ENCODE measurements at regions not wholly inside any gene's neighbourhood (a gene's known extent, or its start where the extent isn't known, plus 50 kb on each side); places are given as distances from the start of the nearest gene placed in this dataset.

DNA sequence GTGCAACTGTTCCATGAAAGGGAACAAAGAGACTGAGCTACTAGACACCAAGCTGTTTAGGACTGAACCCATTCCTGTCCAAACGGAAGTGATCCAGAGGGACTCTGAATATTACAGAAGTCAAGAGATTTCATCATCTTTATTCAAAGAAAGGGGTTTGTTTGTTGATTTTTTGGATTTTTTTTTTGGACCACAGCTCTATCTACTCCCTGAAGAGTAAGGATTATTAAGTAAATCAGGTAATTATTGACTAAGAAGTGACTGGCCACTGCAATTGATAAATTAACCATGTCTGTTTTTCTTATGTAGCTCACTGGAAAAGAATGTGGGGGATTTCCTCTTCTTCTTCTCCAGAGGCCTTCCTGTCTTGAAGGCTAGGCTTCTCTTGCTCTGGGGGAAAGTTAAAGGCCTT is 146.6 kb upstream of the TPM1 start:
- H3K4me3 ChIP-seq (ENCODE audit: low read length in 2 of 2) = no peak overlapping the region
- H3K9me3 ChIP-seq (ENCODE audit: control insufficient read depth in 2 of 2, low read length in 2 of 2) = no peaks in the 10 kb centered on the region
- no peaks in the 10 kb centered on the region for H3K36me3 ChIP-seq (ENCODE audit: control insufficient read depth in 2 of 2, insufficient read depth in 2 of 2, low read length in 2 of 2)
- H3K4me1 ChIP-seq (ENCODE audit: control insufficient read depth in 2 of 2, insufficient read depth in 2 of 2, low read length in 2 of 2) = peaks cover 9 to 19% of the 10 kb centered on the region in 2 donors
- no peak overlapping the region for H3K9ac ChIP-seq (ENCODE audit: low read depth in 1 of 2, low read length in 2 of 2)
- peak overlapping the region; percentile 32 to 38 for H3K27ac ChIP-seq (ENCODE audit: low read depth in 2 of 2, low read length in 2 of 2)
- no peaks in the 10 kb centered on the region for H3K27me3 ChIP-seq (ENCODE audit: control insufficient read depth in 2 of 2, insufficient read depth in 2 of 2, low read length in 2 of 2)

DNA sequence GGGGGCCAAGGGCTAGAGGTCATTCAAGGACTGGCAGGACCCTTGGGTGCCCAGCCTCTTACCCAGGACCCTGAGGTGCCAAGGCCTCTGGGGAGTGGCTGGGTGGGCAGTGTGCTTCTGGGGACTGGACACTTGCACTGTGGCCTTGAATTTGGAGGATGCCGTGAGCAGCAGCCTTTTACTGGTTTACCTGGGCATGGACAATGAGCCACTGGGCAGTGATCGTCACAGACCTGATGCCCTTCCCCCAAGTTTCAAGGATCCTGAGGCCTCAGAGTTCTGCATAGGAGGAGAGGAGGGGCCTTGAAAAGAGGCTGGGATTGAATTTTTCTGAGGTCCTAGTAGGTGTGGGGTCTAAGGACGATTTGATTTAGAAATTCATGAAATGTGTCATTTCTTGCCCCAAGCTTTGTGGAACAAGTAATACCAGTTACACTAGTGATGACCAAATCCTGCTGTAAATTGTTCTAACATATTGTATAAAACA is 146.1 kb upstream of the TPM1 start:
- Histone ChIP-seq H3K4me1 (ENCODE audit: control insufficient read depth in 2 of 2, insufficient read depth in 2 of 2, low read length in 2 of 2) (peaks cover 9 to 19% of the 10 kb centered on the region in 2 donors), H3K9ac (ENCODE audit: low read depth in 1 of 2, low read length in 2 of 2) (peak overlapping the region; percentile 3 to 45), H3K4me3 (ENCODE audit: low read length in 2 of 2) (no peak overlapping the region), H3K36me3 (ENCODE audit: control insufficient read depth in 2 of 2, insufficient read depth in 2 of 2, low read length in 2 of 2) (no peaks in the 10 kb centered on the region), H3K27ac (ENCODE audit: low read depth in 2 of 2, low read length in 2 of 2) (peak overlapping the region; percentile 29 to 46), H3K27me3 (ENCODE audit: control insufficient read depth in 2 of 2, insufficient read depth in 2 of 2, low read length in 2 of 2) (no peaks in the 10 kb centered on the region), H3K9me3 (ENCODE audit: control insufficient read depth in 2 of 2, low read length in 2 of 2) (no peaks in the 10 kb centered on the region)

DNA sequence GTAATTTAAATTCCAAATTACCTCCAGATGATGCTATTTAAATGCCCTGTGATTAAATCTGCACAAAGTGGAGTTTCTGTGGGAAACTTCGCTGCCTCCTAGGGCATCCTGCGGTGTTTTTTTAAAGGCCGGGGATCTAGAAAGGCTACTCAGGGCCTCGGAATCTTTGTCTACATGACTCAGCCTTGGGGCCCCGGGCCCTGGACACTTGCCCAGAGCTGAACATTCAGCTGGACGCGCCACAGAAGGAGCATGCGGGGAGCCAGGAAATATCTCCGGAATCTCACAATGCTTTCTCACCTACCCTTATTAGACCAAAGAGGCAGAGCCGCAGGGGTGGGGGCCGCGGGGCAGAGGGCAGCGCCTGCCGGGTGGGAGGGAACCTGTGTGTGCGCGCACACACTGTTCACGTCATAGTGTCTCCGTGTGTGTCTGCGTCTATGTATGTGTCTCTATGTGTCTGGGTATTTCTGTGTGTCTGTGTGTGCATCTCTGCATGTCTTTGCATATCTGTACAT is 145.5 kb upstream of the TPM1 start:
- H3K36me3 ChIP-seq (ENCODE audit: control insufficient read depth in 2 of 2, insufficient read depth in 2 of 2, low read length in 2 of 2) = no peaks in the 10 kb centered on the region
- peak overlapping the region in 1 of 2 donors; percentile 45 for H3K9ac ChIP-seq (ENCODE audit: low read depth in 1 of 2, low read length in 2 of 2)
- H3K27ac ChIP-seq (ENCODE audit: low read depth in 2 of 2, low read length in 2 of 2) = peak overlapping the region; percentile 46 to 60
- H3K9me3 ChIP-seq (ENCODE audit: control insufficient read depth in 2 of 2, low read length in 2 of 2) = no peaks in the 10 kb centered on the region
- no peaks in the 10 kb centered on the region for H3K27me3 ChIP-seq (ENCODE audit: control insufficient read depth in 2 of 2, insufficient read depth in 2 of 2, low read length in 2 of 2)
- H3K4me3 ChIP-seq (ENCODE audit: low read length in 2 of 2) = no peak overlapping the region
- H3K4me1 ChIP-seq (ENCODE audit: control insufficient read depth in 2 of 2, insufficient read depth in 2 of 2, low read length in 2 of 2) = peaks cover 9 to 19% of the 10 kb centered on the region in 2 donors

DNA sequence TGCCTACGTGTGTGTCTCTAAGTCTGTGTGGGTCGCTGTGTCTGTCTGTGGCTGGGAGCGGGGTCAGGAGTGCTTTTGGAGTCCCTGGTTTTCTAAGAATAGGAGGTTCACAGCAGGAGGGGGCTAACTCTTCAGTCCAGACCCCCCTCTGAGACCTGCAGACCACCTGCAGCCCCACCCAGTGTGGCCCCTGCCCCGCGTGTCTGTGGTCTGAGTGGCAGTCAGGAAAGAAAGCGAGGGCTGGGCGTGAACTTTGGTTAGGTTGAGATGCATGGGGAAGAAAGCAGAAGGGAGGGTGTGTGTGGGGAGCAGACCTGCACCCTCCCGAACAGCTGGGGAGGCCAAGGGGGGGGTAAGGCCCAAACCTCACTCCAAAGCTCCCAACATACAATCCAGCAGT is 144.9 kb upstream of the TPM1 start:
- no peaks in the 10 kb centered on the region for H3K36me3 ChIP-seq (ENCODE audit: control insufficient read depth in 2 of 2, insufficient read depth in 2 of 2, low read length in 2 of 2)
- no peaks in the 10 kb centered on the region for H3K27me3 ChIP-seq (ENCODE audit: control insufficient read depth in 2 of 2, insufficient read depth in 2 of 2, low read length in 2 of 2)
- peak overlapping the region; percentile 30 to 60 for H3K27ac ChIP-seq (ENCODE audit: low read depth in 2 of 2, low read length in 2 of 2)
- peaks cover 9 to 19% of the 10 kb centered on the region in 2 donors for H3K4me1 ChIP-seq (ENCODE audit: control insufficient read depth in 2 of 2, insufficient read depth in 2 of 2, low read length in 2 of 2)
- H3K9ac ChIP-seq (ENCODE audit: low read depth in 1 of 2, low read length in 2 of 2) = peak overlapping the region in 1 of 2 donors; percentile 13
- H3K9me3 ChIP-seq (ENCODE audit: control insufficient read depth in 2 of 2, low read length in 2 of 2) = no peaks in the 10 kb centered on the region
- no peak overlapping the region for H3K4me3 ChIP-seq (ENCODE audit: low read length in 2 of 2)

DNA sequence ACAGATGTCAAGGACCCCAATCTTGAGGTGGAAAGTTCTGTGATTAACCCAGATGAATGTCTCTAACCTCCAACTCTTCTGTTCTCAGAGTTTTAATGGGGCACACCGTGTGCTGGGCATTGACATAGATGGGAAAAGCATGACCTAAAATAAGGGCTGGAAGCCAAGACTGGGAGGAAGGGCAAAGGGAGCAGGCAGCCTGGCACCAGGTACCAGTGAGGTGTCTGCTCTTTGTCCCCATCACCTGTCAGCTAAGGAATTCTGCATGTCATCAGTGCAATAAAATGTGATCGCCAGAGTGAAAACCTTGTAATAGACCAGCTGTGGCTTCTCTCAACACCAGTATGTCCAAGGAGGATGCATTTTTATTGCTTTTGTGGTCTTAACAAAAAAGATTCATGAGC is 143.5 kb upstream of the TPM1 start:
- Histone ChIP-seq H3K27me3 (ENCODE audit: control insufficient read depth in 2 of 2, insufficient read depth in 2 of 2, low read length in 2 of 2) (no peaks in the 10 kb centered on the region), H3K9ac (ENCODE audit: low read depth in 1 of 2, low read length in 2 of 2) (no peak overlapping the region), H3K4me3 (ENCODE audit: low read length in 2 of 2) (no peak overlapping the region), H3K4me1 (ENCODE audit: control insufficient read depth in 2 of 2, insufficient read depth in 2 of 2, low read length in 2 of 2) (peaks cover 9 to 19% of the 10 kb centered on the region in 2 donors), H3K27ac (ENCODE audit: low read depth in 2 of 2, low read length in 2 of 2) (peak overlapping the region in 1 of 2 donors; percentile 38), H3K36me3 (ENCODE audit: control insufficient read depth in 2 of 2, insufficient read depth in 2 of 2, low read length in 2 of 2) (no peaks in the 10 kb centered on the region), H3K9me3 (ENCODE audit: control insufficient read depth in 2 of 2, low read length in 2 of 2) (no peaks in the 10 kb centered on the region)

DNA sequence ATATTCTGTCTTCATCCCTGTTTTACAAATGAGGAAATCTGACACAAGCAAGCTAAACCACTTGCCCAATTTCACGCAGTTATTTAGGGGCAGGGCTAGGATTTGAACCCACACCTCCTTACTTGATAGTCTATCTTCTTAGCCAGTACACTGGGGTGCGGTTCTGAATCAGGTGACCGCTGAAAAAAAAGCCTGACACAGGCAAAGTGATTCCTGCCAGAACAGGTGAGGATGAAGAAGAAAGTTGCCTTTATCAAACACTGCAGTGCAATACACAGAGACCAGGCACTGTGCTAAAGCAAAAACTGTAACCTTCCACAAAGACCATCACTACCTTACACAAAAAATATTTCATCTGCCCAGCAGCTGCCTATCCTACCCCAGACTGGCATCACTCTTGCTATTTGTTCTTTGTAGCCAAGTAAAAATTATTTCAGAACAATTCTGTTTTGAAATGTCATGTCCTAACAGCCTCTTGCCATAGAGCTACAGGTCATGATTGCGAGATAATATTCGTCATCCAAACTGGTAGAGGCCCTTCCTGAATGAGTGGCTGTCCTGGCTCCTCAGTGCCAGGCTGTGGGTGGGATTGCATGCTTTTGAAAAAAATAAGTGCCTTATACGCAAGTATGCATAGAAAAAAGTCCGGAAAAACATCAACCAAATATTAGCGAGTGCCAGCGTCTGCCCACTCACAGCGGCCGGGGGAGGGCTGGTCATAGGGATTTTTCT is 142.3 kb upstream of the TPM1 start:
- H3K4me3 ChIP-seq (ENCODE audit: low read length in 2 of 2) = no peak overlapping the region
- no peaks in the 10 kb centered on the region for H3K36me3 ChIP-seq (ENCODE audit: control insufficient read depth in 2 of 2, insufficient read depth in 2 of 2, low read length in 2 of 2)
- H3K4me1 ChIP-seq (ENCODE audit: control insufficient read depth in 2 of 2, insufficient read depth in 2 of 2, low read length in 2 of 2) = peaks cover 9 to 19% of the 10 kb centered on the region in 2 donors
- no peaks in the 10 kb centered on the region for H3K9me3 ChIP-seq (ENCODE audit: control insufficient read depth in 2 of 2, low read length in 2 of 2)
- H3K27me3 ChIP-seq (ENCODE audit: control insufficient read depth in 2 of 2, insufficient read depth in 2 of 2, low read length in 2 of 2) = no peaks in the 10 kb centered on the region
- no peak overlapping the region for H3K9ac ChIP-seq (ENCODE audit: low read depth in 1 of 2, low read length in 2 of 2)
- H3K27ac ChIP-seq (ENCODE audit: low read depth in 2 of 2, low read length in 2 of 2) = no peak overlapping the region

DNA sequence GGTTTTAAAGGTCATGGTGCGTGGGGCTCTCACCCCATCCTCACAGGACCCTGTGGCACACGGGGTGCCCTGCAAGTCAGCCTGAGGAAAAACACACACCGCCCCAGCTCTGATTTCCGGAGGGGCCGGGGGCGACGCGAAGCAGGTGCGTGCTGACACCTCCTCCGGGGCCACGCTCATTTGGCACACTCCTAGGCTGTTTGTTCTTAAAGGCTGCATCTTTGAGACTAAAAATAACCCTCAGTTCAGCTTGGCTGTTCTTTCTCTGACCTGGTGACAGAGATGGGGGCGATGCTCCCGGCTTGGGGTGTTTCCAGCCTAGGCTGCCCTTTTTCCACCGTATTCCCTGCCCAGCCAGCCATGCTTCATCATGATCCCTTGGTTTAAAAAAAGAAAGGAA is 141.5 kb upstream of the TPM1 start:
- no peaks in the 10 kb centered on the region for H3K9me3 ChIP-seq (ENCODE audit: control insufficient read depth in 2 of 2, low read length in 2 of 2)
- no peaks in the 10 kb centered on the region for H3K36me3 ChIP-seq (ENCODE audit: control insufficient read depth in 2 of 2, insufficient read depth in 2 of 2, low read length in 2 of 2)
- H3K9ac ChIP-seq (ENCODE audit: low read depth in 1 of 2, low read length in 2 of 2) = no peak overlapping the region
- no peak overlapping the region for H3K27ac ChIP-seq (ENCODE audit: low read depth in 2 of 2, low read length in 2 of 2)
- peaks cover 9 to 19% of the 10 kb centered on the region in 2 donors for H3K4me1 ChIP-seq (ENCODE audit: control insufficient read depth in 2 of 2, insufficient read depth in 2 of 2, low read length in 2 of 2)
- no peaks in the 10 kb centered on the region for H3K27me3 ChIP-seq (ENCODE audit: control insufficient read depth in 2 of 2, insufficient read depth in 2 of 2, low read length in 2 of 2)
- H3K4me3 ChIP-seq (ENCODE audit: low read length in 2 of 2) = no peak overlapping the region

DNA sequence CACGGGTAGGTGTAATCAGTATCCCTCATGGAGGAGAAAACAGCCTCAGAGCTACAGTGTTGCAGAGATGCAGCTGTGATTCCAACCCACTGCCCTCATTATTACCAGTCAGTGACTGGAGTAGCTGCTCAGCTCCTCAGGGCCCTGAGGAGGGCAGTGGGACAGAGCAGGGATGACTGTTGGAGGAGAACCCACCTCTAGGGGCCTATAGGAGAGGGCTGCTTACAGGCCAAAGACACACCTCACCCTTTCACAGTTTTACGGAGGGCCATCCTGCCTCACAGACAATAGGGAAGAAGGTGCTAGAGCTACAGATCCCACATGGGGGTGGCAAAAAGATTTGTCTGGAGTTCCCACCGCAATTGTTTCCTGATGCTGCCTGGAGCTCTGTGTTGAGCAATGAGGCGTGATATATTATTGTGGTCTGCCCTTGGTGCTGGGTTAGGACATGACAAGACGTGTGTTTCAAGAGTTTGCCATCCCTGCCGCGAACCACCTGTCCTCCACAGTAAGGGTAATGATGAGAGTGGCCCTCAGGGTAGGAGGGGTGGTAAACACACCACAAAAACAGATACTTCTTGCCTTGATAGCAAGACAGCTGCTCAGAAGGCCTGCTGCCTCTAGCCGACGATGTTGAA is 140.5 kb upstream of the TPM1 start:
- Histone ChIP-seq H3K9ac (ENCODE audit: low read depth in 1 of 2, low read length in 2 of 2) (no peak overlapping the region), H3K27ac (ENCODE audit: low read depth in 2 of 2, low read length in 2 of 2) (no peak overlapping the region), H3K4me3 (ENCODE audit: low read length in 2 of 2) (no peak overlapping the region), H3K36me3 (ENCODE audit: control insufficient read depth in 2 of 2, insufficient read depth in 2 of 2, low read length in 2 of 2) (no peaks in the 10 kb centered on the region), H3K9me3 (ENCODE audit: control insufficient read depth in 2 of 2, low read length in 2 of 2) (no peaks in the 10 kb centered on the region), H3K27me3 (ENCODE audit: control insufficient read depth in 2 of 2, insufficient read depth in 2 of 2, low read length in 2 of 2) (no peaks in the 10 kb centered on the region), H3K4me1 (ENCODE audit: control insufficient read depth in 2 of 2, insufficient read depth in 2 of 2, low read length in 2 of 2) (peaks cover 5 to 11% of the 10 kb centered on the region in 2 donors)

DNA sequence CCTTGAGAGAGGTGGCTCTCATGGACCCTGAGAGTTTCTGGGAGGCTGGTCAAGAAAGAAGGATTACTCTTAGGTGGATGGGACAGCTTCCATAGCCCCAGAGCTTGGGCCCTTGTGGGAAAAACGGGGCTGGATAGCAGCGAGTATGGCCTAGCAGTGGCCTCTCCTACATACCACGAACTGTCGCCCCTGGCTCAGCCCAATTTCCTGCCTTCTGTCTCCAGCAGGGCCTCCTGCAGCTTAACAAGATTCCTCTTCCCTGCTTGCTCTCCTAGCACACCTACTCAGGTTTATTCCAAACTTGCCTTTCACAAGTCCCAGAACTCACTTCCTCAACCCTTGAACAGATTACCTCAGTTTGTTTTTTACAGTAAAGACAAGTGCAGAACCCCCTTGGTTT is 139.7 kb upstream of the TPM1 start:
- H3K4me3 ChIP-seq (ENCODE audit: low read length in 2 of 2) = no peak overlapping the region
- no peaks in the 10 kb centered on the region for H3K9me3 ChIP-seq (ENCODE audit: control insufficient read depth in 2 of 2, low read length in 2 of 2)
- no peaks in the 10 kb centered on the region for H3K27me3 ChIP-seq (ENCODE audit: control insufficient read depth in 2 of 2, insufficient read depth in 2 of 2, low read length in 2 of 2)
- H3K36me3 ChIP-seq (ENCODE audit: control insufficient read depth in 2 of 2, insufficient read depth in 2 of 2, low read length in 2 of 2) = no peaks in the 10 kb centered on the region
- H3K27ac ChIP-seq (ENCODE audit: low read depth in 2 of 2, low read length in 2 of 2) = no peak overlapping the region
- H3K9ac ChIP-seq (ENCODE audit: low read depth in 1 of 2, low read length in 2 of 2) = no peak overlapping the region
- peaks cover 0 to 4% of the 10 kb centered on the region in 2 donors for H3K4me1 ChIP-seq (ENCODE audit: control insufficient read depth in 2 of 2, insufficient read depth in 2 of 2, low read length in 2 of 2)

DNA sequence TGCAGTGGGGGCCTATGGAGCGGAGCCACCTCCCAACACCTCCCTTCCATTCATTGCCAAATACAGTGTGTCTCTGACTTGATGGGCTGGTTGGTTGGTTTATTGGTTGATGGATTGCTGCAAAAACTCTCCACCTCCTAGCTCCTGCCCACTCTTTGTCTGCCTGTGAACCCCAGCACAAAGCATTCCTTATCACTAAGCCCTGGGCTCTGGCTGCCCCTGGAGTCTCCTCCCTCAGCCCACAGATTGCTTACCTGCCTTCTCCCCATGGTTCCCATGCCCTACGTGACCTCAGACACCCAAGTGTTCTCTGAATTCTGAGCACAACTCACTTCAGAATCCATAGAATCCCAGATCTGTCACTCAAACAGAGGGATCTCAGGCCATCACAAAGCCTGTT is 139.1 kb upstream of the TPM1 start:
- Histone ChIP-seq H3K9ac (ENCODE audit: low read depth in 1 of 2, low read length in 2 of 2) (no peak overlapping the region), H3K27me3 (ENCODE audit: control insufficient read depth in 2 of 2, insufficient read depth in 2 of 2, low read length in 2 of 2) (no peaks in the 10 kb centered on the region), H3K27ac (ENCODE audit: low read depth in 2 of 2, low read length in 2 of 2) (no peak overlapping the region), H3K4me1 (ENCODE audit: control insufficient read depth in 2 of 2, insufficient read depth in 2 of 2, low read length in 2 of 2) (peaks cover 0 to 3% of the 10 kb centered on the region in 2 donors), H3K36me3 (ENCODE audit: control insufficient read depth in 2 of 2, insufficient read depth in 2 of 2, low read length in 2 of 2) (no peaks in the 10 kb centered on the region), H3K9me3 (ENCODE audit: control insufficient read depth in 2 of 2, low read length in 2 of 2) (no peaks in the 10 kb centered on the region), H3K4me3 (ENCODE audit: low read length in 2 of 2) (no peak overlapping the region)
